ENCODE measurements at regions not wholly inside any gene's neighbourhood (a gene's known extent, or its start where the extent isn't known, plus 50 kb on each side); places are given as distances from the start of the nearest gene placed in this dataset.

DNA sequence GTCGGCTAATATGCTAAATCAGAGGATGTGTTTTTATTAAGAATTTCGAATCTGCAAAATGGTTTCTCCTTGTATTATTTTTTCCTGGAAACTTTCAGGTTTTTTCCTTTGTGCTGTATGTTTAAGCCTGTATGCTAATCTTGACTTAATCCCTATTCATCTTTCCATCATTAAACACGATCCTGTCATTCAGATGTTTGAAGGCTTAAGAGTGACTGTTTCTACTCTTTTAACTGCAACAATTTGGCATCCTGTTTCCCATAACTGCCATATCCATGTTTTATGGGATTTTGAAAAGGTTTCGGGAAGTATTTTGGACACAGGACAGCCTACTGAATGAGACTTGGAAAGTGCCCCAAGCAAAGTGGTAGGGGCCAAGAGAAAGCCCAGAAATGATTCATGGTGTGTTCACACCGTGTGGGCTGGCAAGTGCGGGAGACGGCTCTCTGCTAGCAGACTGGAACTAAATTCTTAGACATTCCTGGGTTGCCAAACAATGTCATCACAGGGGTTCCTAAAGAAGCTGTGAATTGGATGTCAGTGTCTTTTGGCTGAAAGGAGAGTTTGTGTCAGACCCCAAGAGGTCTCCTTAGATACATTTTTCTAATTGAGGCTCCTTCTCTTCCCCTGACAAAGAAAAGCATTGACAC, 125.4 kb upstream of the ADAMTS16 start:
- peak; percentile 4 for DNase-seq (ENCODE audit: low spot score)

DNA sequence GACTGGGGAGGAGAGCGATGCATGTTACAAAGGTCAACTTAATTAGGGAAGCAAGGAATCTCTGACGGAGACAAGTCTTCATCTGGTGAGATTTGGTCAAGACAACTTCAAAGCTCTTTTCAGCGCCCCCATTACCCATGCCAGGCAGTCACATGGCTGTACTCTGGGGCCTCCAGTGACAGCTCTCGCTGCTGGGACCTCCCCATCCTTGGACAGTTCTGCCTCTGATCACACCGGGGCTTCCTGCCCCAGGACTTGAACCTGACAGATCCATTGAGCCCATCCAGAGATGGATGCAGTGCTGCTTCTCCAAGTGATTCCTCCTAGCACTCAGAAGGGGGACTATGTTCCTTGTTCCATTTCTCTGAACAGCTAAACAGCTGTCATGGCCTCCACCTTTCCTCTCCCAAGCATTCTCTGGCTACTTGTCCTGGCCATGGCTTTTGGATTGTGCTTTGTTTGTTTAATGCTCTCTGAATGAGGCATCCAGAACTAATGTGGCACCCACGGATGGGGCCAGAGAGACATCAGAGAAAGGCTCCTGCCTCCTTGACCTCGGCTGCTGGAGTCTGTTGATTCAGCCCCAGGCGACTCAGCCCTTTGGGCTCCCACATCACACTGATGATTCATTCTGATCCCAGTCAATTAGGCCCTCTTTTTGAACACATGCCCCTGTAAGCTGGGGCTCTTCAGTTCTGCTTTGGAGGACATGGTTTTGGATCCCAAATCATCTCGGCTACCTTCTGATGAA, 122.1 kb upstream of the ADAMTS16 start:
- DNase-seq (ENCODE audit: low spot score): peak; percentile 15

DNA sequence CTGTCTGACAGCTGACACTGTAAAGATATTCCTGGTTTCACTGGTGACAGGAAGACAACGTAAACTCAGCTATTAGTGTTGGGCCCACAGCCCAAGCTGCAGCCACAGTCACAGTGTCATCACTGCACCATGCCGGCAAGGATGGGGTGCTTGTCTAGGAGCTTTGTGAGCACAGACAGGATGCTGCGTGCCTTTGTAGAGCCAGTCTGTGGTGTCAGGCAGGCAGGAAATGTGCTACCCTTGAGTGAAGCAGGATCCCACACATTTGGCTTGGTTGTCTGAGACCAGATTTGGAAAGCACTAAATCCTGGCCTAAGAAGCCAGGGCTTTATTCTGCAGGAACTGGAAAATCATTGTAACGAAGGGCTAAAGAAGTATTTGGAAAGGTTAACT, 121.6 kb upstream of the ADAMTS16 start:
- DNase-seq (ENCODE audit: low spot score): no peak

DNA sequence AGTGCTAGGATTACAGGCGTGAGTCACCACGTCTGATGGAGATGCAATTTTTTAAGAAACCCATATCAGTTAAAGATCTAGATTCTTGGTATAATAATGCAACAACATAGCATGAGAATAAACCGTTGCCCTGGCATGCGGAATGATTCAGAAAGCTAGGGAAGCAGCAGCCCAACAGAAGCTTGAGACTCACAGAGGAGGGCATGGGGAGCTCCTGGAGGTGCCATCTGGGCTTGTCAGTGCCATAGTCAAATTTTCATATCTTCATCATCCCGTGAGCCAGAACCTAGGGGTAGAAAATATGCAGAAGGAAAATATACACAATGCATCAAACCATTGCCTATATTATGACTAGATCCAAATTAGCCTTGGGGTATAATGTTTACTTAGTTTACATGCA, 118.7 kb upstream of the ADAMTS16 start:
- no peak for DNase-seq (ENCODE audit: low spot score)

DNA sequence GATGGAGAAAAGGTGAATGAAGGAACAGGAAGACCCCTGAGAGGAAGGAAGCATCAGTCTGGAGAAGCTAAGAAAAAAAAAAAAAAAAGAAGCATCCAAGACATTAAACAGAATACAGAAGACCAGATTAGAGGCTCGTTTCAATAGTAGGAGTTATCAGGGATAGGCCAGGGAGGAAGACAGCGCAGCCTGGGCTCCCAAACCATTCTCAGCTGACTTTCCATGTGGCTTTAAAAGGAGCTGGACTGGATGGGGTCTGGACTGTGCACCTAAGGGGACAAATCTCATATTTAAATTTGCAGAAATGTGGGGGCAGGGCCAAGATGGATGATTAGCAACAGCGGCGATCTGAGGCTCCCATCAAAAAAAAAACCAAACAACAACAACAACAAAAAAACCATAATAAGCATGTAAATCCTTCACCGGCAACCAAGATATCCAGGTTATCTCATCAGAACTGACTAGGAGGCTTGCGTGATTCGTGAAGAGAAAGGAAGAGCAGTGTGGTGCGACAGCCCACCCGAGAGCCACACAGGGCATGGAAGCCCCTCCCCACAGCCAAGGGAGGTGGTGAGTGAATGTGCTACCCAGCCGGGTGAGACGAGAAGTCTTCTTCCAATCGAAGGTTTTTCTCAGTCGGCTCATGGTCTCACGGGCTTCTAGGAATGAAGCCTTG, 114.9 kb upstream of the ADAMTS16 start:
- DNase-seq (ENCODE audit: low spot score): no peak

DNA sequence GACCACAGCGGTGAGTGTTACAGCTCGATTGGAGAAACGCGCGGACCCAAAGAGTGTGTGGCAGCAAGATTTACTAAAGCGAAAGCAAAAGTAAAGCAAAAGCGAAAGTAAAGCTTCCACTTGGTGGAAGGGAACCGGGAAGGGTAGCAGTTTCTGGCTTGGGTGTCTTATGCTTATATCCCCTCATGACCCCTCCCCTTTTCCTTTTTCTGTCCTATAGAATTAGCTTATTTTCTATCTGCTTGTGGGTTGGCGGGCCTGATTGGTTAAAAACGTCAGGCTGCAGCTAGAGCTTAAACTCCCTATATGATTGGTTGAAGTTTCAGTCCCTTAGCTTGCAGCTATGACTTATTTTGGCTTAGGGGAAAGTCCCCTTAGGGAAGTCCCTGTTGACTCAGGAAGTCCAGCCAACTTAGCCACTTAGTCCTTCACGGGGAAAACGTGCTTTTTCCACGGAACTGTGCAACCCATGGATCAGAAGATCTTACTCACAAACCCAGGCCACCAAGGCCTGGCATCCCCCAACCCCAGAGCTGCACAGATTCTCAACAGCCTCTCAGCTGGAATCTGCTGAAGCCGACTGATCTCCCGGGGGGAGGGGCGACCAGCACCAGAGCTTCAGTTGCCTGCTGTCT, 114.2 kb upstream of the ADAMTS16 start:
- no peak for DNase-seq (ENCODE audit: low spot score)

DNA sequence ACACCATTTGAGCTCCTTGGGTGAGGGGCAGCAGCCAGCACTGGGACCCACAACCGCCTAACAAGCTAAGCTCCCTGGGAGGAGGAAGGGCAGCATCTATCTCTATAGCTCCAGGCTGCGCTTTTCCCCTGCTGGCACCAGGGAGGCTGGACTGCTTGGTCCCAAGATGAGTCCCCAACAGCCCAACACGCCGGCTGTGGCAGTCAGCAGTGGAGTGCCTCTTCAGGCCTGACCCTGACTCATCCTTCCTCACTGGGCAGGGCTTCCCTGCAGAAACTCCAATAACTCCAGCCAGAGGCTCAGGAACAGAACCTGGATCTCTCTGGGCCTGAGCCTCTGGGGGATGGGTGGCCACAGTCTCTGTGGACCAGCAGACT, 113.7 kb upstream of the ADAMTS16 start:
- no peak for DNase-seq (ENCODE audit: low spot score)

DNA sequence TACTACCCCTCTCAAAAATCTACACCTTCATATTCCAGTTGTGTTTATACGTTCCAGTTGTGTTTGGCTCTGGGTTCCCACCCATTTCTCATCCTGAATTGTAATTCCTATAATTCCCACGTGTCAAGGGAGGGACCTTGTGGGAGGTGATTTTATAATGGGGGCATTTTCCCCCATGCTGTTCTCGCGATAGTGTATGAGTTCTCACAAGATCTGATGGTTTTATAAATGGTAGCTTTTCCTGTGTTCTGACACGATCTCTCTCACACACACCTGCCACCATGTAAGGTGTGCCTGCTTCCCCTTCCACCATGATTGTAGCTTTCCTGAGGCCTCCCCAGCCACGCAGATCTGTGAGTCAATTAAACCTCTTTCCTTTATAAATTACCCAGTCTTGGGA, 108.5 kb upstream of the ADAMTS16 start:
- DNase-seq (ENCODE audit: low spot score): no peak

DNA sequence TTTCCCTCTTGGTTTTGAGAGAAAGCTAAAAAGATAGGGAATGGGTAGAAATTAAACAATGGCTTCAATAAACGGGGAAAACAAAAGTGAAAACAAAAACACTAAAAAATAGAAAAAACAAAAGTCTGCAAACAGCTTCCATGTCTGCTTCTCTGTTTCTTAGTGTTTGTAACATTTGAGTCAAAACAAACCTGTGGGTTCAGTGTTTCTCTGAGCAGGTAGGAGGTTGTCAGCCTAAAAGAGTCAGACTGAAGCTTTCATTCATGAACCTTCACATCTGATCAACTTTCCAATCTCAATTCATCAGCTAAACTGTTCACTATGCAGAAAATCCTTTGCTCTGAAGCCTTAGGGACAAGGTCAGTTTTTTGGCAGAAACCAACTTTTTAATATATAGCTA, 102.5 kb upstream of the ADAMTS16 start:
- DNase-seq (ENCODE audit: low spot score): no peak

DNA sequence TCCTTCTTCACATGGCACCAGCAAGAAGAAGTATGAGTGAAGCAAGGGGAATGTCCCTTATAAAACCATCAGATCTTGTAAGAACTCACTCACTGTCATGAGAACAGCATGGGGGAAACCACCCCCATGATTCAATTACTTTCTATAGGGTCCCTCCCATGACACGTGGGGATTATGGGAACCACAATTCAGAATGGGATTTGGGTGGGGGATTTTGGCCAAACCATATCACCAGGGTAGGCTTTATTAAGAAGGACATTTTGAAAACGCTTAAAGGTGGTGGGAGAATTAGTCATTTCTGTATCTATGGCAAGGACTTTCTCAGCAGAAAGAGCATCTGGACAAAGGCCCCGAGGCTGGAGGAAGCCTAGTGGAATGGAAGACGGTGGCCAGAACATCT, 100.2 kb upstream of the ADAMTS16 start:
- no peak for DNase-seq (ENCODE audit: low spot score)

DNA sequence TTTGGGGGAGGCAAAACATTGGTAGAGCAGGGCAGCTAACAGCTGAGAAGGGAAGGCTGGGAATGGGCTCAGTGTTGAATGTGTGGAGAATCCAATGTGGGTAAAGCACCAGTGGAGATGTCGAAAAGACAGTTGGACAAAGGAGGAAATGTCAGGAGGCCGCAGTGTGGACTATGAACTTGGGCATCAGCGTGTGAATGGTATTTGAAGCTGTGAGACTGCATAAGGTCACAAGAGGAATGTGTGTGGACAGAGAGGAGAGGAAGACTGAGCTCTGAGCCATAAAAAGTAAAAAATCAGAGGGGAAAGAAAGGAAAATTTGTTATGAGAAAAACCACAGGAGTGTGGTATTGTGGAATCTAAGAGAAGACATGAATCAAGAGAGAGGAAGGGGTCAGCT, 99.4 kb upstream of the ADAMTS16 start:
- DNase-seq (ENCODE audit: low spot score): no peak

DNA sequence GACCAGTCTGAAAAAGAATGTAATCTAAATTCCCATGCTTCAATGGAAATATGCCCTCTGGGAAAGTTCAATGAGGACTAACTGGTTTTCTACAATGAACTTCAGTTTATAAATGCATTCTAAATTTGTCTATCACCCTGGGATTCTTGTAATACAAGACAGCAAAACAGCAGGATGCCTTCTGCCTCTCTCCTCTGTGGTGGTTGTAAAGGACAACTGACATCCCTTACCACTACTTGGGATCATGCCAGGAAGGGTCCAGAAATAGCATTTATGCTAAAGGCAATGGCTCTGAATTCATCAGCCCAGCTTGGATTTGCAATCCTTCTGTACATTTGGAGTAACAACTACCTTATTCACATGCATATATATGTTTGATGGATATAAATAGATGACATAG, 97.3 kb upstream of the ADAMTS16 start:
- no peak for DNase-seq (ENCODE audit: low spot score)

DNA sequence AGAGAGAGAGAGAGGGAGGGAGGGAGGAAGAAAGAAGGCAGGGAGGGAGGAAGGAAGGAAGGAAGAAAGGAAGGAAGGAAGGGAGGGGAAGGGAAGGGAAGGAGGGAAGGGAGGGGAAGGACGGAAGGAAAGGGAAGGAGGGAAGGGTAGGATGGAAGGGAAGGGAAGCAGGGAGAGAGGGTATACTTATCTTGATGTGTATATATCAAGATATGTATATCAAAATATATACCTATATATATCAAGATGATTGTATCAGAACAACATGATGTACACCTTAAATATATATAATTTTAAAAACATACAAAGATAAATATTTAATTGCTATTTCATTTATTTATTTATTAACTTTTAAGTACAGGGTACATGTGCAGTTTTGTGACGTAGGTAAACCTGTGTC, 96.8 kb upstream of the ADAMTS16 start:
- DNase-seq (ENCODE audit: low spot score): no peak

DNA sequence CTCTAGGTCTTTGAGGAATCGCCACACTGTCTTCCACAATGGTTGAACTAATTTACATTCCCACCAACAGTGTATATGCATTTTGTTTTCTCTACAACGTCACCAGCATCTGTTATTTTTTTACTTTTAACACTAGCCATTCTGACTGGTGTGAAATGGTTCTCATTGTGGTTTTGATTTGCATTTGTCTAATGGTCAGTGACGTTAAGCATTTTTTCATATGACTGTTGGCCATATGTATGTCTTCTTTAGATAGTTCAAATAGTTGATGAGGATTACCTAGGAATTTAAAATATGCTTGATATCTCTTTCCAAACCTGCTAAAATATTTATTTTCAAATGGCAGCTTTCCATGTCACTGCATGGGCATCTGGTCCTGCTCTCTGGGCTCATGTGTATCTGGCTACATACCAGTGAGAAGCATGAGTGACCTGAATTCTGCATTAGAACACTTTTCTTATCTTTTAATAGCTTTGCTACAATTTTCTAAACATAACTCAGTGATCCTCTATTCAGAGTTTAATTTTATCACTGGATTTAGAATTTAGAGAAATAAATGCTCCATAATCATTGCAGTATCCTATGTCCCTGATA, 95.8 kb upstream of the ADAMTS16 start:
- DNase-seq (ENCODE audit: low spot score): no peak

DNA sequence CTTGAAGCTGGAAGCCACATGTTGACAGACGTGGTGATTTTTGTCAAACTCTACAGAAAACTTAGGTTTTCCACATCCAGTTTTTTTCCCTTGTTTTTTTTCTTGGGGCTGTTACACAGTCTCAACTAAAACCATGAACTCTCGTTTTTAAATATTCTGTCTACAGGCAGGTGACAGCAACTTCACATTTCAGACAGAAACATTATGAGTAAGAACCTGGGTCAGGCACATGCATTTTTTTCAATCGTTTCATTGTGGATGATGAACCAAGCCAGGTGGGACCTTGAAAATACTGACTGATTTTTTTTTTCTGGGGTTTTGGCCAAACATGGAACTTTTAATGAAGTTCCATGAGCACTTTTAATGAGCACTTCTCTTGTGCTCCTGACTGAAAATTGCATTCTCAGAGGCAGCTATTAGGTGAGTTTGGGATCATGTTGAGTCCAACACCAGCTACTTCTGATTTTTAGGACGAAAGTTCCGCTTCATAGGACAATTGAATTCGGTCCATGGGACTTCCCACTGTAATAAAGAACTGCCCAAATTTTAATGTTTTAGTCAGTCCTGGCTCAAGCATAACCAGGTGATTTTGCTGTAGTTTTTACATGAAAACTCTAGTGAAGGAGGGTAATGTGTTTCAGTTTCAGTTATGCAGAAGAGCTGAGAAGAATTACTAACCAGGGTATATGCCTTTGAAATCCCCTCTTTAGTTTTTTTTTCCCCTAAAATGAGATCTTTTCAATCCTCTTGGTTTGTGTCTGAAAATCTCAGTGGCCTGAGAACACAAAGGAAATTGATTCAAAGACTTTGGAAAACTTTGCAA, 93.2 kb upstream of the ADAMTS16 start:
- DNase-seq (ENCODE audit: low spot score): no peak

DNA sequence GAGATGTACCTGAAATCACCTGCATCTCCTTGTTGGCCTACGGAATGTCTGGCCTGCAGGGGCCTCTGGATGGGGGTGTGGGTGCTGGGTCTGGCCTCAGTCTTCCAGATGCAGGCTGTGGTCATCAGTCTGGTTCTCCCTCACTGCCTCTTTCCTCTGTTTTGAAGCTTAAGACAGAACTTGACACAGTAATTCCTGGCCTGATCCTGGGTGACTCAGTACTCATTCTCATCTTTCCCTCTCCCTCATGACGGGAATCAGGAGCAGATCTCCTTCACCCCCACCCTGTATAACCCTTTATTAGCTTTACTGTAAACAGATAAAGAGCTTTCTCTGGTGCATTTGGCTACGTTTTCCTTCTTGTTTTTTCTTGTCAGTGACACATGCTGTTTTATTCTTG, 89.3 kb upstream of the ADAMTS16 start:
- no peak for DNase-seq (ENCODE audit: low spot score)

DNA sequence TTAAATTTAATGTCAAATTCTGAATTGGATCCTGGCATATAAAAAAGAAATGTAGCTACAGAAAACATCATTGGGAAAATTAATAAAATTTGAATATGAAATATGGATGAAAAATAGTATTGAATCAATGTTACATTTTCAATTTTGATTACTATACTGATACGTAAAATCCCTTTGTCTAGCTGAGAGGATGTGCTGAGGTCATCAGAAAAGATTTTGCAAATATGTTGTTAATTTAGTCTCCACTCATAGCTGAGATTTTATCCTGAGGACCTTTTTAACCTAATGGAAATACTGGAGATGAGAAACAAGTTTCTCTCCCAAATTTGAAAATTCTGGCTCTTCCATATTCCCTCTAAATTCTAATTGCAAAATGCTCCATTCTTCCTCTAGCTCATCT, 84.4 kb upstream of the ADAMTS16 start:
- DNase-seq (ENCODE audit: low spot score): no peak

DNA sequence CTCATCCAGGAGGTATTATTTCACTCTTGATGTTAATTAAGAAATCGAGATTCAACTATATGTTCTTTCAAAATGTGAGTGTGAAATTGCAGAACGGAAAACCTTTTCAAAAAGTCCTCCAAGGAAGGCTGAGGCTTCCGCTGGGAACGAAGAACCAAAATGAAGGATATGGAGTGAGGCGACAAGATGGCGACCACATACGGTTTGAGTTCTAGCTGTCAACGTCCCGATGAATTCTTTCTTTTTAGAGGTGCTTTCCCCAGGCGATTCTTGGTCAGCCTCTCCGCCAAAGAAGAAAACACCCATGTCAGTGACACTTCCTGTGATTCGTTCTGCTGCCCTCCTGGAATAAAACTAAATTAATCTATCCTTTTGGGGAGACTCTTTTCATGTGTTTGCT, 78.3 kb upstream of the ADAMTS16 start:
- DNase-seq (ENCODE audit: low spot score): no peak

DNA sequence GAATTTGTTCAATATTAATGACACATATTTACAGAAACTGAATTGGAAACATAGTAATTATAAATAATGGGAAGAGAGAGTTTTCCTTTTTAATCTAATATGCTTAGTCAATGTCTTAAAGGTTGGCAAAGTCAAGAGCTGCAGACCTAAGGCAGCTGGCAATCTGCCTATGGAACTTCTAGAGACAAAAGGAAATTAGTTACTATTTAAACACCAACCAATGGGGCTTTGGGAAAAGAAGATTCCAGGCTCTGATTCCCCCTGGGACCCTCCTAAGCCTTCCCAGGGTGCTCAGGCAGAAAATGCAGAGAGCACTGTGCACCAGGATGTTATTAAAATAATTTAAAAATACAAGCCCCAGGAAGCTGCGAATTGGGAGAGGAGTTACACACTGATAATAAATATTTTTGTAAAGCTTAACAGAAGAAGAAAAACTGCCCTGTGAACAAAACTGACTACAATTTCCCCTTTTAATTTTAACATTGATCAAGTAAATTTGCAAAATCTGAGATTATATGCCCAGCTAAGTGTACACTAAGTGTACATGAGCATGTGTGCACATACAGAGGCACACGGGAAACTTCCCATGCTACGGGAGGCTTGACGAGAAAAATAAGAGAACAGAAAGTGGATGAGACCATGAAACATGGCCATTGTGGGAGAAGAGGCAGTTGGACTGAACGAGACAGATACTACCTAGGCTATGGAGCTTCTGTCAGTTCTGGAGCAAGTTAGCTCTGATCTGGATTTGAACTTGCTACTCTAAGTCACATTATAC, 77.4 kb upstream of the ADAMTS16 start:
- no peak for DNase-seq (ENCODE audit: low spot score)

DNA sequence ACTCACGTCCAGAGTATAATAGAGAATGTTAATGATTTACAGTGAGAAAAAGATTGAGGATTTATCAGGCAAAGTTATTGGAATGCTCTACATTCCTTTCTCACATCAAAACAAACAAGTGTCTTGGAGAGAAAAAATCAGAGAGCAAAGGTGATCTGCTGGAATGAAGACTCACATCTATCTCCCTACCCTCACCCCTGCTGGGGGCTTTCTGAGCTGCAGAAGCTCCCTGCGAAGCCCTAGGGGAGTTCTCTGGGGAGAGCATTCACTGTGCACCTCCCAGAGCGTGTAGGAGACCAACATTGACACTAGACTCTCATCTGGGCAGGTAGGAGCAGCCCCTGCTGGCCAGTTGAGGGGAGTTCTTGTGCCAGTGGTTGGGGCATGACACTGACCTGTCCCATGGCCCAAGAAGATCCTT, 76.6 kb upstream of the ADAMTS16 start:
- no peak for DNase-seq (ENCODE audit: low spot score)

DNA sequence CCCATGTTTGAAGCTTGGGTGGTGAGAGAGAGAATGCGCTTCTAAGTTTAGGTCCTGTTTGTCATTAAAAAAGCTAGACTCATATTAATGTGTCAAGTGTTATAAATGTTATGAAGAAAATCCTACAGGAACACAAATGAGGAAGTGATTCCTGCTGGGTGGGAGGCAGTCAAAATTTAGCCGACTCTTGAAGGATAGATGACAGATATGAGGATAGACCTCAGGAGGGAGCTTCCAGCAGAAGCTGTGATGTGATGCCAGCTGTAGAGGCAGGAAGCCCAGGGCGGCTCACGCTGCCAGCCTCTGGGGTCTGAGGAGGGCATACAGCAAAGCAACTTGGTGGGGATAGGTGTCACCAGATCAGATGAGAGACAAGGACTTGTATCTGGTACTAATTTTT, 74.7 kb upstream of the ADAMTS16 start:
- DNase-seq (ENCODE audit: low spot score): no peak
